CD14-positive monocyte (primary cell): ENCODE measurements at regions not wholly inside any gene's neighbourhood (a gene's known extent, or its start where the extent isn't known, plus 50 kb on each side); places are given as distances from the start of the nearest gene placed in this dataset.

ENCODE experiments used
- DNase-seq, 3 donors: peaks; one replicate each; pipeline ENCODE4 v3.0.0-alpha.2; 2011 to 2022
- H2AFZ ChIP-seq: 2 replicates; pipeline ENCODE4 v1.6.0; 2012; ENCODE audit warnings: mild to moderate bottlenecking, low read depth, low read length, inconsistent platforms; ENCODE audit not compliant: insufficient read depth, poor library complexity, severe bottlenecking
- H3K27ac ChIP-seq, 2 donors: 1 replicate in 1 of 2; 2 replicates in 1 of 2; pipeline ENCODE4 v1.5.1; 2012 to 2013; ENCODE audit warnings: low read length in 2 of 2, control low read depth in 1 of 2, inconsistent platforms in 1 of 2, low read depth in 1 of 2, mild to moderate bottlenecking in 1 of 2
- H3K27me3 ChIP-seq, 2 donors: one replicate each; pipeline versions ENCODE4 v1.6.0 to v1.6.1; 2011 to 2013; ENCODE audit warnings: low read length in 2 of 2; ENCODE audit not compliant: control insufficient read depth in 2 of 2, insufficient read depth in 2 of 2
- H3K36me3 ChIP-seq, 2 donors: replicated peaks in 1 of 2; 1 replicate in 1 of 2; 2 replicates in 1 of 2; pipeline versions ENCODE4 v1.5.1 to v1.6.1; 2012 to 2013; ENCODE audit warnings: low read length in 2 of 2, control low read depth in 1 of 2, inconsistent platforms in 1 of 2, mild to moderate bottlenecking in 1 of 2; ENCODE audit not compliant: insufficient read depth in 2 of 2, control insufficient read depth in 1 of 2
- H3K4me1 ChIP-seq, 2 donors: 1 replicate in 1 of 2; 2 replicates in 1 of 2; pipeline versions ENCODE4 v1.5.1 to v1.6.1; 2012 to 2013; ENCODE audit warnings: low read length in 2 of 2, control low read depth in 1 of 2, inconsistent platforms in 1 of 2, mild to moderate bottlenecking in 1 of 2, moderate library complexity in 1 of 2; ENCODE audit not compliant: insufficient read depth in 2 of 2, control insufficient read depth in 1 of 2
- H3K4me2 ChIP-seq: replicated peaks from 2 replicates; pipeline ENCODE3; 2012; ENCODE audit warnings: low read length, moderate library complexity, mild to moderate bottlenecking; ENCODE audit not compliant: poor library complexity, severe bottlenecking; ENCODE audit errors: extremely low read depth
- H3K4me3 ChIP-seq, 3 experiments: fragments of 200-600 bp in 1 of 3; sonication (generic) in 1 of 3; replicated peaks in 1 of 3; 1 replicate in 2 of 3; 2 replicates in 1 of 3; pipeline ENCODE4 v1.5.1; 2011 to 2013; ENCODE audit warnings: low read length in 3 of 3, mild to moderate bottlenecking in 3 of 3, control low read depth in 2 of 3, low read depth in 2 of 3, inconsistent platforms in 1 of 3, moderate library complexity in 1 of 3
- H3K79me2 ChIP-seq: 2 replicates; pipeline ENCODE4 v1.6.0; 2012; ENCODE audit warnings: mild to moderate bottlenecking, control low read depth, inconsistent platforms, low read length, moderate library complexity; ENCODE audit not compliant: insufficient read depth
- H3K9ac ChIP-seq: 2 replicates; pipeline ENCODE4 v1.6.0; 2017; ENCODE audit warnings: low read length, mild to moderate bottlenecking; ENCODE audit not compliant: insufficient read depth, poor library complexity, severe bottlenecking
- H3K9me3 ChIP-seq, 2 donors: replicated peaks in 1 of 2; 1 replicate in 1 of 2; 2 replicates in 1 of 2; pipeline versions ENCODE4 v1.5.1 to v1.6.1; 2012 to 2013; ENCODE audit warnings: low read length in 2 of 2, control low read depth in 1 of 2; ENCODE audit not compliant: control insufficient read depth in 1 of 2, insufficient read depth in 1 of 2
- H4K20me1 ChIP-seq: 2 replicates; pipeline ENCODE4 v1.6.0; 2012; ENCODE audit warnings: mild to moderate bottlenecking, low read length, control low read depth, moderate library complexity; ENCODE audit not compliant: insufficient read depth
- H3K27ac Mint-ChIP-seq, 7 donors: one replicate each; pipeline ENCODE4 v1.8.0; 2020; ENCODE audit warnings: mild to moderate bottlenecking in 7 of 7, mixed read lengths in 7 of 7, moderate library complexity in 6 of 7, inconsistent platforms in 2 of 7
- H3K27me3 Mint-ChIP-seq, 3 donors: one replicate each; pipeline ENCODE4 v1.8.0; 2021 to 2022; ENCODE audit warnings: low read depth in 3 of 3, mild to moderate bottlenecking in 3 of 3, mixed read lengths in 3 of 3, moderate library complexity in 3 of 3, inconsistent platforms in 1 of 3
- H3K36me3 Mint-ChIP-seq, 2 donors: one replicate each; pipeline ENCODE4 v1.8.0; 2020; ENCODE audit warnings: mixed read lengths in 2 of 2, inconsistent platforms in 1 of 2, mild to moderate bottlenecking in 1 of 2
- H3K4me1 Mint-ChIP-seq: one replicate; pipeline ENCODE4 v1.8.0; 2020; ENCODE audit warnings: mild to moderate bottlenecking, mixed read lengths
- H3K4me3 Mint-ChIP-seq, 2 donors: one replicate each; pipeline ENCODE4 v1.8.0; 2020; ENCODE audit warnings: mild to moderate bottlenecking in 2 of 2, mixed read lengths in 2 of 2, moderate library complexity in 1 of 2
- H3K9me3 Mint-ChIP-seq, 7 donors: one replicate each; pipeline ENCODE4 v1.8.0; 2020 to 2022; ENCODE audit warnings: mixed read lengths in 7 of 7, mild to moderate bottlenecking in 6 of 7, moderate library complexity in 6 of 7, inconsistent platforms in 2 of 7
- CTCF ChIP-seq: fragments of 200-600 bp; IDR thresholded peaks from one replicate; pipeline ENCODE4 v1.8.0; 2022; ENCODE audit warnings: antibody characterized with exemption, mild to moderate bottlenecking
- WGBS: methylation state at CpG from one replicate; pipeline ENCODE4 v1.1.5; 2013; ENCODE audit warnings: missing lambda C conversion rate; ENCODE audit not compliant: insufficient coverage; 5-methylcytosine and 5-hydroxymethylcytosine counted together
- intact Hi-C, 2 donors: fragments of 100-400 bp; cut with micrococcal nuclease; formaldehyde crosslinking; loops; one replicate each; pipeline versions ENCODE4 v1.15.0 to v1.15.1; 2023

GRCh38 chr12:41972598-41972997 is 172.1 kb downstream of the GXYLT1 start:
- no CpG with 5 or more reads among the region's 2 CpGs for WGBS

GRCh38 chr12:41972196-41972595 is 172.5 kb downstream of the GXYLT1 start:
- Histone ChIP-seq H3K27me3 (no peaks in the 10 kb centered on the region), H2AFZ (no peak overlapping the region), H3K9me3 (no peaks in the 10 kb centered on the region), H3K27ac (no peak overlapping the region), H4K20me1 (no peaks in the 10 kb centered on the region), H3K4me1 (no peaks in the 10 kb centered on the region), H3K4me2 (no peak overlapping the region), H3K9ac (no peak overlapping the region), H3K36me3 (no peaks in the 10 kb centered on the region), H3K79me2 (no peaks in the 10 kb centered on the region), H3K4me3 (no peak overlapping the region)
- no peak for DNase-seq
- Mint-ChIP-seq H3K27me3 (no peaks in the 10 kb centered on the region), H3K4me1 (no peaks in the 10 kb centered on the region), H3K27ac (no peak overlapping the region), H3K36me3 (no peaks in the 10 kb centered on the region), H3K4me3 (no peak overlapping the region), H3K9me3 (peaks cover 0 to 4% (median 0%) of the 10 kb centered on the region in 7 donors)
- no CpG with 5 or more reads among the region's 3 CpGs for WGBS
- intact Hi-C loops = no loop called here
- no peak for TF ChIP-seq CTCF

More at GRCh38 chr12:41972598-41972997, 172.1 kb downstream of the GXYLT1 start:
- no peaks in the 10 kb centered on the region for H3K27me3 Mint-ChIP-seq
- no peak for DNase-seq
- Histone ChIP-seq H3K27ac (no peak overlapping the region), H3K9me3 (no peaks in the 10 kb centered on the region), H3K36me3 (no peaks in the 10 kb centered on the region), H4K20me1 (no peaks in the 10 kb centered on the region), H3K27me3 (no peaks in the 10 kb centered on the region), H2AFZ (no peak overlapping the region), H3K4me2 (no peak overlapping the region), H3K4me3 (no peak overlapping the region), H3K9ac (no peak overlapping the region), H3K79me2 (no peaks in the 10 kb centered on the region), H3K4me1 (no peaks in the 10 kb centered on the region)
- no peak for TF ChIP-seq CTCF
- H3K9me3 Mint-ChIP-seq = peaks cover 0 to 4% (median under 1%) of the 10 kb centered on the region in 7 donors
- no peak overlapping the region for H3K4me3 Mint-ChIP-seq
- no peaks in the 10 kb centered on the region for H3K36me3 Mint-ChIP-seq
- no peaks in the 10 kb centered on the region for H3K4me1 Mint-ChIP-seq
- intact Hi-C loops = no loop called here
- no peak overlapping the region for H3K27ac Mint-ChIP-seq
